H1 (cell line): ENCODE measurements at regions not wholly inside any gene's neighbourhood (a gene's known extent, or its start where the extent isn't known, plus 50 kb on each side); places are given as distances from the start of the nearest gene placed in this dataset.

Experiments used
- CTCF ChIA-PET: fragments of 300-600 bp; sonication (Branson Sonifier 250); formaldehyde crosslinking; loops from one replicate; lab custom pipeline; 2021; ENCODE audit not compliant: partially characterized antibody; lab: Charles Lee
- POLR2A ChIA-PET: fragments of 300-600 bp; sonication (Branson Sonifier 250); formaldehyde crosslinking; loops from one replicate; lab custom pipeline; 2021; ENCODE audit warnings: inconsistent platforms; ENCODE audit not compliant: partially characterized antibody; lab: Charles Lee
- DNase-seq, 2 experiments: peaks; one replicate each; pipeline versions ENCODE4 v3.0.0 to v3.0.0-alpha.2; 2010 to 2022; ENCODE audit warnings: low spot score in 2 of 2, low read depth in 1 of 2, mixed read lengths in 1 of 2
- FAIRE-seq: peaks from 2 replicates; lab custom pipeline; 2011; peaks lifted over from hg19 to GRCh38; lab: Jason Lieb, UNC
- H2AFZ ChIP-seq: 2 replicates; pipeline ENCODE4 v1.8.1; 2012; ENCODE audit warnings: low read length, inconsistent platforms
- H2AK5ac ChIP-seq: 2 replicates; pipeline ENCODE4 v1.6.1; 2013; ENCODE audit warnings: low read depth, low read length
- H2BK120ac ChIP-seq: replicated peaks from 2 replicates; pipeline ENCODE3; 2013; ENCODE audit warnings: low read depth, low read length, inconsistent platforms
- H2BK12ac ChIP-seq: 2 replicates; pipeline ENCODE4 v1.6.1; 2013; ENCODE audit warnings: low read depth, low read length
- H2BK15ac ChIP-seq: 2 replicates; pipeline ENCODE4 v1.6.1; 2013; ENCODE audit warnings: low read length
- H2BK20ac ChIP-seq: 2 replicates; pipeline ENCODE4 v1.6.1; 2013; ENCODE audit warnings: low read length
- H2BK5ac ChIP-seq: 2 replicates; pipeline ENCODE4 v1.6.1; 2013; ENCODE audit warnings: low read depth, low read length
- H3K14ac ChIP-seq: 2 replicates; pipeline ENCODE4 v1.6.1; 2013; ENCODE audit warnings: inconsistent platforms; ENCODE audit not compliant: insufficient read length
- H3K18ac ChIP-seq: 2 replicates; pipeline ENCODE4 v1.6.1; 2013; ENCODE audit warnings: low read length; ENCODE audit errors: extremely low read depth
- H3K23ac ChIP-seq: 2 replicates; pipeline ENCODE4 v1.6.1; 2013; ENCODE audit warnings: inconsistent platforms; ENCODE audit not compliant: insufficient read length
- H3K23me2 ChIP-seq: 2 replicates; pipeline ENCODE4 v1.6.1; 2013; ENCODE audit warnings: low read depth, low read length
- H3K27ac ChIP-seq: 2 replicates; pipeline ENCODE4 v1.6.1; 2011; ENCODE audit warnings: low read depth, low read length, inconsistent platforms
- H3K27me3 ChIP-seq, 4 experiments: replicated peaks in 1 of 4; 1 replicate in 1 of 4; 2 replicates in 3 of 4; pipeline versions ENCODE4 v1.6.1 to v1.8.1; 2011 to 2013; ENCODE audit warnings: low read length in 3 of 4, mild to moderate bottlenecking in 3 of 4, inconsistent platforms in 2 of 4, mixed read lengths in 2 of 4, moderate library complexity in 1 of 4; ENCODE audit not compliant: control insufficient read depth in 3 of 4, insufficient read depth in 3 of 4; ENCODE audit errors: extremely low read depth in 1 of 4
- H3K36me3 ChIP-seq, 4 experiments: 2 replicates each; pipeline versions ENCODE4 v1.6.1 to v1.8.1; 2011 to 2013; ENCODE audit warnings: mild to moderate bottlenecking in 4 of 4, low read length in 3 of 4, moderate library complexity in 2 of 4, control low read depth in 1 of 4, inconsistent platforms in 1 of 4; ENCODE audit not compliant: insufficient read depth in 4 of 4, control insufficient read depth in 2 of 4
- H3K4ac ChIP-seq: replicated peaks from 2 replicates; pipeline ENCODE3; 2013; ENCODE audit warnings: low read length, low read depth, mixed read lengths, inconsistent platforms; ENCODE audit not compliant: insufficient read length
- H3K4me1 ChIP-seq, 4 experiments: replicated peaks in 1 of 4; 1 replicate in 1 of 4; 2 replicates in 3 of 4; pipeline versions ENCODE4 v1.6.1 to v1.8.1; 2011 to 2013; ENCODE audit warnings: low read length in 3 of 4, inconsistent platforms in 2 of 4, mixed read lengths in 1 of 4; ENCODE audit not compliant: insufficient read depth in 4 of 4, control insufficient read depth in 3 of 4
- H3K4me2 ChIP-seq, 2 experiments: 2 replicates each; pipeline versions ENCODE4 v1.6.1 to v1.8.1; 2011 to 2013; ENCODE audit warnings: low read depth in 2 of 2, low read length in 2 of 2, control low read depth in 1 of 2, inconsistent platforms in 1 of 2, mild to moderate bottlenecking in 1 of 2; ENCODE audit not compliant: insufficient read depth in 1 of 2
- H3K4me3 ChIP-seq, 4 experiments: fragments of 200-600, 300-600 bp in 1 of 4; sonication (generic), shearing (Covaris generic), sonication (Bioruptor Twin) in 1 of 4; 2 replicates each; pipeline versions ENCODE4 v1.5.1 to v1.8.1; 2011 to 2016; ENCODE audit warnings: low read length in 4 of 4, low read depth in 3 of 4, control low read depth in 2 of 4, inconsistent platforms in 2 of 4, mild to moderate bottlenecking in 2 of 4, mixed read lengths in 1 of 4, moderate library complexity in 1 of 4; ENCODE audit not compliant: insufficient read depth in 2 of 4; ENCODE audit errors: extremely low read depth in 1 of 4
- H3K56ac ChIP-seq: replicated peaks from 2 replicates; pipeline ENCODE3; 2013; ENCODE audit warnings: low read depth, mild to moderate bottlenecking, mixed read lengths, low read length, inconsistent platforms; ENCODE audit not compliant: insufficient read length
- H3K79me1 ChIP-seq: 2 replicates; pipeline ENCODE4 v1.6.1; 2013; ENCODE audit warnings: low read depth, low read length, control low read depth
- H3K79me2 ChIP-seq, 2 experiments: 2 replicates each; pipeline versions ENCODE4 v1.6.1 to v1.8.1; 2012 to 2013; ENCODE audit warnings: low read length in 2 of 2, mild to moderate bottlenecking in 2 of 2, inconsistent platforms in 1 of 2; ENCODE audit not compliant: insufficient read depth in 2 of 2, control insufficient read depth in 1 of 2
- H3K9ac ChIP-seq, 4 experiments: replicated peaks in 1 of 4; 1 replicate in 1 of 4; 2 replicates in 3 of 4; pipeline versions ENCODE4 v1.6.1 to v1.8.1; 2011 to 2013; ENCODE audit warnings: low read depth in 3 of 4, low read length in 3 of 4, control low read depth in 2 of 4, mild to moderate bottlenecking in 2 of 4, moderate library complexity in 2 of 4, inconsistent platforms in 1 of 4; ENCODE audit errors: extremely low read depth in 1 of 4
- H3K9me3 ChIP-seq, 2 experiments: 2 replicates each; pipeline versions ENCODE4 v1.6.1 to v1.8.1; 2012 to 2013; ENCODE audit warnings: mild to moderate bottlenecking in 2 of 2, moderate library complexity in 2 of 2, control low read depth in 1 of 2, inconsistent platforms in 1 of 2, low read depth in 1 of 2, low read length in 1 of 2, mixed read lengths in 1 of 2; ENCODE audit not compliant: insufficient read depth in 2 of 2
- H4K20me1 ChIP-seq, 2 experiments: replicated peaks in 1 of 2; 2 replicates each; pipeline versions ENCODE3 to v1.8.1; 2011 to 2013; ENCODE audit warnings: inconsistent platforms in 2 of 2, low read length in 2 of 2, mild to moderate bottlenecking in 1 of 2; ENCODE audit not compliant: insufficient read depth in 2 of 2, control insufficient read depth in 1 of 2
- H4K5ac ChIP-seq: 2 replicates; pipeline ENCODE4 v1.6.1; 2013; ENCODE audit warnings: low read length, low read depth, mixed read lengths, inconsistent platforms; ENCODE audit not compliant: insufficient read length
- H4K8ac ChIP-seq: 2 replicates; pipeline ENCODE4 v1.8.0; 2013; ENCODE audit warnings: mild to moderate bottlenecking, moderate library complexity, low read length, inconsistent platforms; ENCODE audit not compliant: insufficient read depth; ENCODE audit errors: extremely low read depth
- H4K91ac ChIP-seq: replicated peaks from 2 replicates; pipeline ENCODE3; 2013; ENCODE audit warnings: low read length, mixed read lengths, inconsistent platforms; ENCODE audit not compliant: insufficient read length
- CHD2 ChIP-seq: IDR thresholded peaks from 2 replicates; pipeline ENCODE4 v1.6.1; 2012; ENCODE audit warnings: low read length, improper control_type of control experiment
- CTBP2 ChIP-seq: IDR thresholded peaks from 2 replicates; pipeline ENCODE4 v1.7.0; 2011; ENCODE audit warnings: borderline replicate concordance, mild to moderate bottlenecking, moderate library complexity, mixed read lengths, low read length; ENCODE audit not compliant: insufficient read depth, insufficient read length
- RNF2 ChIP-seq: fragments of 200-900, 300-1000 bp; sonication (generic); IDR thresholded peaks from 2 replicates; pipeline ENCODE4 v1.7.1; 2016; ENCODE audit warnings: borderline replicate concordance, low read depth, mild to moderate bottlenecking, antibody characterized with exemption, low read length; ENCODE audit not compliant: poor library complexity, severe bottlenecking; ENCODE audit errors: missing control alignments
- SUZ12 ChIP-seq: fragments of 200-600 bp; sonication (generic); IDR thresholded peaks from 2 replicates; pipeline ENCODE4 v1.6.1; 2012; ENCODE audit warnings: mild to moderate bottlenecking, inconsistent platforms, low read length, moderate library complexity, mixed read lengths
- ZNF274 ChIP-seq: IDR thresholded peaks from 2 replicates; pipeline ENCODE4 v1.7.0; 2012; ENCODE audit warnings: low read length, borderline replicate concordance; ENCODE audit errors: extremely low read depth
- WGBS, 2 experiments: shearing (Covaris generic) in 1 of 2; methylation state at CpG; one replicate each; pipeline versions ENCODE4 v1.1.6 to v1.1.7; 2013 to 2015; ENCODE audit warnings: low lambda C conversion rate in 2 of 2, mixed read lengths in 2 of 2, inconsistent platforms in 1 of 2, low coverage in 1 of 2, missing lambda C conversion rate in 1 of 2; ENCODE audit not compliant: insufficient replicate concordance in 2 of 2, insufficient coverage in 1 of 2, insufficient read length in 1 of 2; ENCODE audit errors: extremely low coverage in 1 of 2, missing lambda C conversion rate in 1 of 2; 5-methylcytosine and 5-hydroxymethylcytosine counted together

- H3K14ac ChIP-seq = no peak overlapping the region
- no peak overlapping the region for H4K5ac ChIP-seq
- 68% methylated on average over 4 of the region's 4 CpGs; no CpG with 5 or more reads in 1 of the 2 experiments for WGBS, 2 experiments
- no peaks in the 10 kb centered on the region for H4K20me1 ChIP-seq
- no peak overlapping the region for H2AK5ac ChIP-seq
- no peak overlapping the region for H3K4me3 ChIP-seq
- no peak overlapping the region for H3K23ac ChIP-seq
- no peak overlapping the region for H3K18ac ChIP-seq
- H2BK15ac ChIP-seq = no peak overlapping the region
- no peak overlapping the region for H3K4ac ChIP-seq
- no peak overlapping the region for H3K9ac ChIP-seq
- H2BK20ac ChIP-seq = no peak overlapping the region
- FAIRE-seq (no peak), DNase-seq (no peak)
- ChIA-PET CTCF (no interaction called here), POLR2A (no interaction called here)
- H3K23me2 ChIP-seq = no peaks in the 10 kb centered on the region
- H3K79me1 ChIP-seq = no peaks in the 10 kb centered on the region
- no peak overlapping the region for H3K56ac ChIP-seq
- H2AFZ ChIP-seq = no peak overlapping the region
- H3K4me1 ChIP-seq = no peaks in the 10 kb centered on the region
- H3K27me3 ChIP-seq = no peaks in the 10 kb centered on the region
- no peak overlapping the region for H2BK120ac ChIP-seq
- no peak overlapping the region for H2BK12ac ChIP-seq
- no peaks in the 10 kb centered on the region for H3K79me2 ChIP-seq
- H3K27ac ChIP-seq = no peak overlapping the region
- no peak overlapping the region for H3K4me2 ChIP-seq
- no peak overlapping the region for H4K8ac ChIP-seq
- H3K36me3 ChIP-seq = no peaks in the 10 kb centered on the region
- peaks cover 6 to 8% of the 10 kb centered on the region in 2 experiments; a peak in 3 of 4 replicates for H3K9me3 ChIP-seq
- H4K91ac ChIP-seq = no peak overlapping the region
- H2BK5ac ChIP-seq = no peak overlapping the region
- no peak for TF ChIP-seq ZNF274
- TF ChIP-seq CHD2 = no peak
- no peak for TF ChIP-seq CTBP2
- no peak for TF ChIP-seq SUZ12
- no peak for TF ChIP-seq RNF2
These were observed 96.0 kb upstream of the PHF24 start for GRCh38 chr9:34862043-34862442.
